Keratinocyte (primary cell): ENCODE measurements at regions not wholly inside any gene's neighbourhood (a gene's known extent, or its start where the extent isn't known, plus 50 kb on each side); places are given as distances from the start of the nearest gene placed in this dataset.

Experiments used
- DNase-seq: peaks from one replicate; pipeline ENCODE4 v3.0.0-alpha.2; 2011; ENCODE audit warnings: low read depth, missing footprints, low spot score
- FAIRE-seq: peaks from 2 replicates; lab custom pipeline; 2011; peaks lifted over from hg19 to GRCh38; lab: Jason Lieb, UNC
- H2AFZ ChIP-seq: 2 replicates; pipeline ENCODE4 v1.6.0; 2012; ENCODE audit warnings: low read length, control low read depth, inconsistent platforms; ENCODE audit not compliant: control insufficient read depth
- H3K27ac ChIP-seq: 2 replicates; pipeline ENCODE4 v1.5.1; 2011; ENCODE audit warnings: low read length; ENCODE audit not compliant: control insufficient read depth, insufficient read depth
- H3K27me3 ChIP-seq: 3 replicates; pipeline ENCODE4 v1.6.0; 2011; ENCODE audit warnings: low read length; ENCODE audit not compliant: control insufficient read depth, insufficient read depth; ENCODE audit errors: extremely low read depth
- H3K36me3 ChIP-seq, 2 experiments: 2 replicates in 1 of 2; 3 replicates in 1 of 2; pipeline ENCODE4 v1.5.1; 2011; ENCODE audit warnings: low read length in 2 of 2, mild to moderate bottlenecking in 1 of 2; ENCODE audit not compliant: control insufficient read depth in 2 of 2, insufficient read depth in 2 of 2; ENCODE audit errors: extremely low read depth in 1 of 2
- H3K4me1 ChIP-seq: 3 replicates; pipeline ENCODE4 v1.5.1; 2011; ENCODE audit warnings: low read length; ENCODE audit not compliant: control insufficient read depth, insufficient read depth; ENCODE audit errors: extremely low read depth
- H3K4me2 ChIP-seq: 3 replicates; pipeline ENCODE4 v1.6.0; 2011; ENCODE audit warnings: low read depth, low read length; ENCODE audit not compliant: control insufficient read depth, insufficient read depth; ENCODE audit errors: extremely low read depth
- H3K4me3 ChIP-seq, 3 experiments: fragments of 200-600 bp in 1 of 3; sonication (generic) in 1 of 3; 2 replicates in 2 of 3; 3 replicates in 1 of 3; pipeline ENCODE4 v1.5.1; 2011 to 2016; ENCODE audit warnings: low read length in 3 of 3, mild to moderate bottlenecking in 3 of 3, control low read depth in 2 of 3, inconsistent platforms in 1 of 3, low read depth in 1 of 3, mixed read lengths in 1 of 3, mixed run types in 1 of 3, moderate library complexity in 1 of 3; ENCODE audit not compliant: control insufficient read depth in 2 of 3, insufficient read depth in 2 of 3; ENCODE audit errors: extremely low read depth in 1 of 3
- H3K79me2 ChIP-seq: 2 replicates; pipeline ENCODE4 v1.6.0; 2012; ENCODE audit warnings: low read length; ENCODE audit not compliant: control insufficient read depth, insufficient read depth
- H3K9ac ChIP-seq: 3 replicates; pipeline ENCODE4 v1.6.0; 2011; ENCODE audit warnings: low read length; ENCODE audit not compliant: control insufficient read depth, insufficient read depth; ENCODE audit errors: extremely low read depth
- H3K9me1 ChIP-seq: 3 replicates; pipeline ENCODE4 v1.6.0; 2011; ENCODE audit warnings: low read length; ENCODE audit not compliant: control insufficient read depth, insufficient read depth; ENCODE audit errors: extremely low read depth
- H3K9me3 ChIP-seq: 2 replicates; pipeline ENCODE4 v1.5.1; 2012; ENCODE audit warnings: low read depth, low read length; ENCODE audit not compliant: control insufficient read depth
- H4K20me1 ChIP-seq: 3 replicates; pipeline ENCODE4 v1.6.0; 2011; ENCODE audit warnings: low read length; ENCODE audit not compliant: control insufficient read depth, insufficient read depth; ENCODE audit errors: extremely low read depth
- EZH2 ChIP-seq: IDR thresholded peaks from one replicate; pipeline ENCODE4 v1.6.1; 2012; ENCODE audit warnings: inconsistent platforms, mild to moderate bottlenecking, low read length, moderate library complexity
- dilution Hi-C: fragments of 300-500 bp; cut with MboI; formaldehyde crosslinking; loops from one replicate; pipeline ENCODE4 v1.7.0; 2020; ENCODE audit warnings: low sequenced_read_pairs; ENCODE audit not compliant: extremely low pct_ligation_motif_present
- TF ChIP-seq, protein P1 (sequence below), 3 experiments: IDR thresholded peaks in 1 of 3; conservative IDR thresholded peaks in 1 of 3; optimal IDR thresholded peaks in 1 of 3; 2 replicates in 2 of 3; 3 replicates in 1 of 3; pipeline versions ENCODE3 to v1.5.1; 2011; ENCODE audit warnings: low read length in 3 of 3, mild to moderate bottlenecking in 3 of 3, moderate library complexity in 2 of 3, control low read depth in 1 of 3, inconsistent platforms in 1 of 3; ENCODE audit not compliant: insufficient read depth in 2 of 3; ENCODE audit errors: extremely low read depth in 1 of 3

GRCh38 chr2:85954192-85954589 lies 65.4 kb upstream of the ST3GAL5 start:
- dilution Hi-C loops = no loop called here
- Histone ChIP-seq H3K9ac (no peak overlapping the region), H4K20me1 (no peaks in the 10 kb centered on the region), H3K4me2 (no peak overlapping the region), H3K27ac (no peak overlapping the region), H3K9me3 (no peaks in the 10 kb centered on the region), H3K36me3 (no peaks in the 10 kb centered on the region), H3K4me3 (no peak overlapping the region), H3K4me1 (peaks cover 17% of the 10 kb centered on the region), H3K79me2 (no peaks in the 10 kb centered on the region), H3K27me3 (no peaks in the 10 kb centered on the region), H3K9me1 (no peaks in the 10 kb centered on the region), H2AFZ (no peak overlapping the region)
- TF ChIP-seq EZH2 = no peak
- TF ChIP-seq, protein P1, sequence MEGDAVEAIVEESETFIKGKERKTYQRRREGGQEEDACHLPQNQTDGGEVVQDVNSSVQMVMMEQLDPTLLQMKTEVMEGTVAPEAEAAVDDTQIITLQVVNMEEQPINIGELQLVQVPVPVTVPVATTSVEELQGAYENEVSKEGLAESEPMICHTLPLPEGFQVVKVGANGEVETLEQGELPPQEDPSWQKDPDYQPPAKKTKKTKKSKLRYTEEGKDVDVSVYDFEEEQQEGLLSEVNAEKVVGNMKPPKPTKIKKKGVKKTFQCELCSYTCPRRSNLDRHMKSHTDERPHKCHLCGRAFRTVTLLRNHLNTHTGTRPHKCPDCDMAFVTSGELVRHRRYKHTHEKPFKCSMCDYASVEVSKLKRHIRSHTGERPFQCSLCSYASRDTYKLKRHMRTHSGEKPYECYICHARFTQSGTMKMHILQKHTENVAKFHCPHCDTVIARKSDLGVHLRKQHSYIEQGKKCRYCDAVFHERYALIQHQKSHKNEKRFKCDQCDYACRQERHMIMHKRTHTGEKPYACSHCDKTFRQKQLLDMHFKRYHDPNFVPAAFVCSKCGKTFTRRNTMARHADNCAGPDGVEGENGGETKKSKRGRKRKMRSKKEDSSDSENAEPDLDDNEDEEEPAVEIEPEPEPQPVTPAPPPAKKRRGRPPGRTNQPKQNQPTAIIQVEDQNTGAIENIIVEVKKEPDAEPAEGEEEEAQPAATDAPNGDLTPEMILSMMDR (optimal IDR thresholded peaks at IDR 0.05 in 1 of 3, IDR thresholded peaks at IDR 0.05 in 1 of 3, conservative IDR thresholded peaks at IDR 0.05 in 1 of 3; ENCODE audit: extremely low read depth in 1 of 3, insufficient read depth in 2 of 3, low read length in 3 of 3) = no peak
- no peak for FAIRE-seq
- DNase-seq = no peak

DNA sequence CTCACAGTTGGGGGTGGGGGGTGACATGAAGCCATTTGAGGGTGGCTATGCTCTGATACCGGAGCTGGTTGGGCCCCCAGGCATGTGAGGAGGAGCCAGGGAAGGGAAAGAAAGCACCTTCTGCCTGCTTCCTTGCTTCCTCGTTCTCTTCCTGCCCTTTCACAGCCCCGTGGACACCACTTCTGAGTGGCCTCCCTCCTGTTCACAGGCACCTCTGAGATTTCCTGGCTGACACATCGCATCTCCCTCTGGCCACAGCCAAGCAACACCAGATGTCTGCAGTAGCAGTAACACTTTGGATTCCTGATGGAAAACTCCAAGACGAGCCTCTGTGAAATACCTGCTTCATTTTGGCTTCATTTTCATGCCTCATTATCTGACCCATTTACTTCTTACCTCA lies 64.7 kb upstream of the ST3GAL5 start:
- H3K4me1 ChIP-seq = peaks cover 17% of the 10 kb centered on the region
- TF ChIP-seq, protein P1 (optimal IDR thresholded peaks at IDR 0.05 in 1 of 3, IDR thresholded peaks at IDR 0.05 in 1 of 3, conservative IDR thresholded peaks at IDR 0.05 in 1 of 3; ENCODE audit: extremely low read depth in 1 of 3, insufficient read depth in 2 of 3, low read length in 3 of 3) = no peak
- TF ChIP-seq EZH2 = no peak
- no peaks in the 10 kb centered on the region for H3K36me3 ChIP-seq
- no peaks in the 10 kb centered on the region for H3K27me3 ChIP-seq
- no peaks in the 10 kb centered on the region for H3K9me1 ChIP-seq
- dilution Hi-C loops = no loop called here
- H3K4me3 ChIP-seq = no peak overlapping the region
- DNase-seq (no peak), FAIRE-seq (no peak)
- H3K9ac ChIP-seq = no peak overlapping the region
- H2AFZ ChIP-seq = no peak overlapping the region
- H3K79me2 ChIP-seq = no peaks in the 10 kb centered on the region
- no peak overlapping the region for H3K4me2 ChIP-seq
- H4K20me1 ChIP-seq = no peaks in the 10 kb centered on the region
- H3K27ac ChIP-seq = no peak overlapping the region
- H3K9me3 ChIP-seq = no peaks in the 10 kb centered on the region
